GM19455 (cell line): ENCODE measurements at regions not wholly inside any gene's neighbourhood (a gene's known extent, or its start where the extent isn't known, plus 50 kb on each side); places are given as distances from the start of the nearest gene placed in this dataset.
"Not testable (repeated sequence)": the region's sequence is repeated elsewhere in the genome, so short reads cannot be mapped to it uniquely, and the experiment has no call there.

Experiments used
- ATAC-seq: cut with Tn5 transposase; IDR thresholded peaks from one replicate; pipeline ENCODE4 v1.9.1; 2021; ENCODE audit not compliant: unreplicated experiment

GRCh38 chr1:67528141-67528540 is 97.9 kb upstream of the SERBP1 start:
- ATAC-seq, result no peak

DNA sequence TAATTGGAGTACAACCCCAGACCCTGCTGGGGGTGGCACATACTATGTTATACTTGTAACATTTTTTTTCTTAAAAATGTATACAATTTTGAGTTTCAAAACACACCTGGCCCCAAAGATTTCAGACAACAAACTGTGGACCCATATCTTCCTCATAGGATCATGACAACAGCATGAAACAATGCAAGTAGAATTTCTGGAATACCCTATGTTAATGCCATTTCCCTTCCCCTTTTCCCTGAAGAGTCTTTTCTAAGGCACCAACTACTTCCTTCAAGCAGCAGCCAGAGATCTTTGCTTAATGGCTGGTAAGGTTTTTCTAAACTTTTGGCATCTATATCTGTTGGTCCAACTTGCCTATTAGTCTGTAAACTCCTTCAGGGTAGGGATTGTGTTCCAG is 99.9 kb upstream of the SERBP1 start:
- no peak for ATAC-seq

DNA sequence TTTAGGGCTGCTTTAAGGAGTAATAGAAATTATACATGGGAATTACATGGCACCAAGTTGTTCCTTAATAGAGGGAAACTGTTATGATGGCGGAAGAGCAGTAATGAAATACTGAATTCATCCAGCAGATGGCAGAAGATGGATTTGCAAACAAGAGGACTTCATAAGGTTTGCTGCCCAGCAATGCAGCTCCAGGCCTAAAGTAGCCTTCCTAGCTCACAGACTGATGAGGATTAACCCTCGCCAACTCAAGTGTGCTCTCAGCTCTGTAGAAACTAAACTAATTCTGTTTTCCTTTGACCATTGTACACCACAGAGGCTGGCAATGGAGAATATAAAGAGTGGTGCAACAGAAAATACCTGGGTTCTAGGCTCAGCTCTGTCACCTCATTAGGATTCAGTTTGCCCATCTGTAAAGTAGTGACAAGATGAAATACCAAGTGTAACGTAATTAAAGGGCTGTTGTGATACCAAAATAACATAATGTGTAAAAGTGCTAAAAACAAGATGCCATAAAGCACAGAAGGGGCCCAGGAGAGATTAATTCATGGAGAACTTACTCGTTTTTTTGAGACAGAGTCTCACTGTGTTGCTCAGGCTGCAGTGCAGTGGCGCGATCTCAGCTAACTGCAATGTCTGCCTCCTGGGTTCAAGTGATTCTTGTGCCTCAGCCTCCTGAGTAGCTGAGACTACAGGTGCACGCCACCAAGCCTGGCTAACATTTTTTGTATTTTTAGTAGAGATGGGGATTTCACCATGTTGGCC is 102.4 kb upstream of the SERBP1 start:
- peak; percentile 71 for ATAC-seq

- ATAC-seq, result no peak
These were observed 104.4 kb upstream of the SERBP1 start for GRCh38 chr1:67534627-67535065.

GRCh38 chr1:67535474-67535873 is 105.3 kb upstream of the SERBP1 start:
- ATAC-seq, result peak; percentile 64

GRCh38 chr1:67536957-67537666 is 106.9 kb upstream of the SERBP1 start:
- no peak for ATAC-seq

- no peak for ATAC-seq
These were observed 107.4 kb upstream of the SERBP1 start for GRCh38 chr1:67537667-67538018.

DNA sequence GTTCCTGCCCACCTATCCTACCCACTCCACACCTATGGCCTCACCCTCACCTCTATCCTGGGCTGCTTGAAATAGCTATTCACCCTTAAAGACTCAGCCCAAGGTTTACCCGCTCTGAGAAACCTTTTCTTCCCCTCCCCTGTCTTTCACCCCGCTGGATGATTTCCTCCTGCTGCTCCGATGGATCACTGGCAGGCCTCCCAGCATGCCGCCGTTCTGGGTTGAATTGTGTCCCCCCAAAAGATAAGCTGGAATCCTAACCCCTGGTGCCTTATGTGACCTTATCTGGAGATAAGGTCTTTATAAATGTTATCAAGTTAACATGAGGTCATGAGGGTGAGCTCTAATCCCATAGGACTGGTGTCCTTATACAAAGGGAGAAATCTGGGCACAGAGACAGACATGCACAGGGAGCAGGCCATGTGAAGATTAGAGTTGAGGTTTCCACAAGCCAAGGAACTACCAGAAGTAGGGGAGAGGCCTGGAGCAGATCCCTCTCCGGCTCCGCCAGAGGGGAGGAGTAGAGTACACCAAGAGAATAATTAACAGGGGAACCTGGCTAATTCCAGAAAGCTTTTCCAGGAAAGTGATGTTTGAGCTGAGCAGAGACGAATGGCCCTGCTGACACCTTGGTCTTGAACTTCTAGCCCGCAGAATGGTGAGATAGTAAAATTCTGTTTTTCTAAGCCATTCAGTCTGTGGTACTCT is 110.0 kb upstream of the SERBP1 start:
- no peak for ATAC-seq

- ATAC-seq, result no peak
These were observed 110.5 kb upstream of the SERBP1 start for GRCh38 chr1:67540733-67541125.

DNA sequence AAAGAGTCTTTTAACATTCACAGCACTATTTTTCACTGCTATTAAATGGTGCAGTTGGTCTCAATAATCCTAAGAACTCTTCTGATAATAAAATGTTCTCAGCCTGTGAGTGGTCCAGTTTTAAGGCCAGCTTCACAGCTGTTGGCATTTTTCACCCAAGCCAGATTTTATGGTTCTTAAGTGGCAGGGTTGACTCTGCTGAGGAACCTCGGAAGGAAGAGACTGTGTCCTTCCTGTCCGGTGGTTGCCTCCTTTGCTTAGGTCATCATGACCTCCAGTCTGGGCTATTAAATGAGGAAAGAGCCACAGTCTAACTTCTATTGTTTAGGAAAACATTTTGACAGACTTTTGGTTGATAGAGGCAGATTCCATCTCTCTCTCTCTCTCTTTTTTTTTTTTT is 112.5 kb upstream of the SERBP1 start:
- ATAC-seq, result no peak

- ATAC-seq, result no peak
These were observed 114.7 kb upstream of the SERBP1 start for GRCh38 chr1:67544921-67545320.

GRCh38 chr1:67545364-67545763 is 115.2 kb upstream of the SERBP1 start:
- no peak for ATAC-seq

DNA sequence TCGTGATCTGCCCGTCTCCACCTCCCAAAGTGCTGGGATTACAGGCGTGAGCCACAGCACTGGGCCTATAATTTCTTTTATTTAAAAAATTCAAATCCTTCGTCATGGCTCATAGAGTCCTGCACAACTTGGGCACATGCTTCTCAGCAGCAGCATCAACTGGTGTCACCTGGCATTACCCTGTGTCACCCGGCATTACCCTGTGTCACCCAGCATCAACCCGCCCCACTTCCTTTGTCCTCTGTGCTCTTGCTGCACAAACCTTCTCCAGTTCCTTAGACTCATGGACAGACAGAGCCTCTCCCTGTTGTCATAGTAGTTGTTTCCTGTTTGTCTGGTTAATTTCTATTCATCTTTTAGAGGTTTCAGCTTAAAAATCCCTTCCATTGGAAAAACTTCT is 121.2 kb upstream of the SERBP1 start:
- no peak for ATAC-seq

DNA sequence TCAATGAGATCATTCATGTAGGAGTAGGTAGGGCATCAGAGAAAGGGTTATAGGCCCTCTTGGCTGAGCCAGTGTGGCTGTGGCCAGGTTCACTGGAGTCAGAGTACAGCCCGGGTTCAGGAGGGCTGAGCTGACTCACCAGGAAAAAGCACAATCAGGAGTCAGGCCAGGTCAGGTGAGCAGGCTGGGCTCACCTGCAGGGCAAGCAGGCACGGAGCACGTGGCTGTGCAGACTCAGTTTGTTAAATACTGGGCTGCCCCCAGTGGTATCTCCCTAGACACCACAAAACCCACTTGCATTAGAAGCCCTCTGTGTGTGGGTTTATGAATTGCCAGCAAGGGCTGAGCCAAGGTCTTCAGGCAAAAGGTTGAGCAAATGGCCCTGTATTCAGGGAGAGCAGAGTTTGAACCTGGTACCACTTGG is 122.1 kb upstream of the SERBP1 start:
- no peak for ATAC-seq

GRCh38 chr1:67554204-67554603 is 124.0 kb upstream of the SERBP1 start:
- not testable (repeated sequence) for ATAC-seq

DNA sequence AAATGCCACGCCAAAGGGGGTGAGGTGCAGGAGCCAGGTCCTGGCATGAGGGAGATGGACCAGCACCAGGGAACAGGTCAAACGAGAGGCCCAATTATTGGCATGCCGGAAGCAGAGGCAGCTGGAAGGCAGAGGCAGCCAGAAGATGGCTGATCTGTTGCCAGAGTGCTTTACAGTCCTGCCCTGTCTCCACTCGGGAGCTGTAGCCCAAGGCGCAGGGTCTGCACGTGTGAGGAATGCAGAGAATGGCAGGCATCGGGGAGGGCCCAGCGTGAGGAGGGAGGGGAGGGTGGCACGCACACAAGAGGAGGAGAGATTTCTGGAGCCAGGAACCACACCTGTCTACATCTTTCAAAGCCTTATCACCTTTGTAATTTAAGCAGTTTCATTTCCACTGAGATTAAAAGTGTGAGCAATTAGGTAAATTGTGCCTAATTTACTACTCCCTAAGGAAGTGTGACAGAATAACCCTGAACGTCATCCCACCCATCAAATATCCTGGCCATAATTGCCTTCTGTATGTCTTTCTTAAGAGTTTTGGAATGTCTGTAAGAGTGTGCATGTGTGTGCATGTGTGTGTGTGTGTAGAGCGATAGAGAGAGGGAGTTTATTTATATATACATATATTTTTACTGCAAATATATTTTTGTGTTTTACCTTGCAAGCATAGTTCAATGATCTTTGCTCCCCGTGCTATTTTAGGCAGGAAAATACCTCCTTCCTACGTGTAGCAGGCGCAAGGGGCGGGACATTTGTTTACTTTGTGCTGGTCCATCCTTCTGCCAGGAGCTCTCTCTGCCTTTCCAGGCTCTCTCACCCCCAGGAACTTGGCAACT is 125.5 kb upstream of the SERBP1 start:
- no peak for ATAC-seq

GRCh38 chr1:67556297-67556900 is 126.2 kb upstream of the SERBP1 start:
- ATAC-seq, result no peak

- ATAC-seq, result no peak
These were observed 127.1 kb upstream of the GADD45A start for GRCh38 chr1:67557696-67558448.

GRCh38 chr1:67558449-67559193 is 126.4 kb upstream of the GADD45A start:
- ATAC-seq, result no peak
